ENCODE measurements at regions not wholly inside any gene's neighbourhood (a gene's known extent, or its start where the extent isn't known, plus 50 kb on each side); places are given as distances from the start of the nearest gene placed in this dataset.

GRCh38 chr11:112396076-112396475 is 135.4 kb upstream of the PLET1 start:
- Histone ChIP-seq H3K27ac (no peak overlapping the region), H3K36me3 (no peaks in the 10 kb centered on the region), H3K4me1 (no peaks in the 10 kb centered on the region), H3K4me3 (no peak overlapping the region), H3K9me3 (no peaks in the 10 kb centered on the region), H3K27me3 (no peaks in the 10 kb centered on the region)
- intact Hi-C loops (cut with DNase I), result no loop called here
- WGBS, 4 donors, result 78 to 92% (median 84%) methylated on average over 2 of the region's 2 CpGs
- DNase-seq, result no peak
- no peak for TF ChIP-seq POLR2A (IDR thresholded peaks at IDR 0.05)
- TF ChIP-seq, protein P1, sequence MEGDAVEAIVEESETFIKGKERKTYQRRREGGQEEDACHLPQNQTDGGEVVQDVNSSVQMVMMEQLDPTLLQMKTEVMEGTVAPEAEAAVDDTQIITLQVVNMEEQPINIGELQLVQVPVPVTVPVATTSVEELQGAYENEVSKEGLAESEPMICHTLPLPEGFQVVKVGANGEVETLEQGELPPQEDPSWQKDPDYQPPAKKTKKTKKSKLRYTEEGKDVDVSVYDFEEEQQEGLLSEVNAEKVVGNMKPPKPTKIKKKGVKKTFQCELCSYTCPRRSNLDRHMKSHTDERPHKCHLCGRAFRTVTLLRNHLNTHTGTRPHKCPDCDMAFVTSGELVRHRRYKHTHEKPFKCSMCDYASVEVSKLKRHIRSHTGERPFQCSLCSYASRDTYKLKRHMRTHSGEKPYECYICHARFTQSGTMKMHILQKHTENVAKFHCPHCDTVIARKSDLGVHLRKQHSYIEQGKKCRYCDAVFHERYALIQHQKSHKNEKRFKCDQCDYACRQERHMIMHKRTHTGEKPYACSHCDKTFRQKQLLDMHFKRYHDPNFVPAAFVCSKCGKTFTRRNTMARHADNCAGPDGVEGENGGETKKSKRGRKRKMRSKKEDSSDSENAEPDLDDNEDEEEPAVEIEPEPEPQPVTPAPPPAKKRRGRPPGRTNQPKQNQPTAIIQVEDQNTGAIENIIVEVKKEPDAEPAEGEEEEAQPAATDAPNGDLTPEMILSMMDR (IDR thresholded peaks at IDR 0.05), result no peak
- ATAC-seq, result no peak

DNA sequence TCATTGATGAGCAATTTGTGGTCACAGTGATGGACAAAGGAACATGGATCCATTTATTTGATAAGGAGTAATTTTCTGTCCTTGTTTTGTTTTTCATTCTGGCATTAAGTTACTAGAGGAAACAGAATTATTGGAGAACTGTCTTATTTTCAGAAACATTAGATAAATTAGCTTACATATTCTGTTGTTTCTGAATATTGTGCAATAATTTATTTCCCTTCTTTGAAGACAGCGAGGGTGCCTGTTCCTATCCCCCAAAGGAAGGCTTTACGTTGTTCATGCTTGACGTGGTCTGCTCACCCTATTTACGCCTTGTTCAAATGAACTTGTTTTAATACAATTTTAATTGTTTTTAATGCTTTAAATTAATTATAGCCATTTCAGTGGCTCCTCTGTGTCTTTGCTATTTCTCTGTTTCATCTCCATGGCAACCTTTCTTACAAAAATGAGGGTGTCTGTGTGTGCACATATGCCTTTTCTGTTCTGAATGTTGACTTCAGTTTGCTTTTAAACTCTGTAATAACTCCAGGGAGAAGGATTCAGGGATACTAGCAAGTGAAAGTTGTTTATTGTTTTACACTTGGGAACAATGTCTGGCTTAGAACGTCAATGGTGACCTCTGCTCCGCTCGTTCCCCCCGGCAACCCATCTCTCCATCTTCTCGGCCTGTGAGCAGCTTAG is 138.3 kb upstream of the PLET1 start:
- no peaks in the 10 kb centered on the region for H3K36me3 ChIP-seq
- 80 to 84% (median 81%) methylated on average over 9 of the region's 9 CpGs for WGBS, 4 donors
- ATAC-seq, result no peak
- TF ChIP-seq POLR2A (IDR thresholded peaks at IDR 0.05), result no peak
- TF ChIP-seq, protein P1 (IDR thresholded peaks at IDR 0.05), result no peak
- intact Hi-C loops (cut with DNase I), result no loop called here
- no peak for DNase-seq
- H3K27ac ChIP-seq, result no peak overlapping the region
- H3K27me3 ChIP-seq, result no peaks in the 10 kb centered on the region
- H3K4me3 ChIP-seq, result no peak overlapping the region
- H3K9me3 ChIP-seq, result no peaks in the 10 kb centered on the region
- no peaks in the 10 kb centered on the region for H3K4me1 ChIP-seq

DNA sequence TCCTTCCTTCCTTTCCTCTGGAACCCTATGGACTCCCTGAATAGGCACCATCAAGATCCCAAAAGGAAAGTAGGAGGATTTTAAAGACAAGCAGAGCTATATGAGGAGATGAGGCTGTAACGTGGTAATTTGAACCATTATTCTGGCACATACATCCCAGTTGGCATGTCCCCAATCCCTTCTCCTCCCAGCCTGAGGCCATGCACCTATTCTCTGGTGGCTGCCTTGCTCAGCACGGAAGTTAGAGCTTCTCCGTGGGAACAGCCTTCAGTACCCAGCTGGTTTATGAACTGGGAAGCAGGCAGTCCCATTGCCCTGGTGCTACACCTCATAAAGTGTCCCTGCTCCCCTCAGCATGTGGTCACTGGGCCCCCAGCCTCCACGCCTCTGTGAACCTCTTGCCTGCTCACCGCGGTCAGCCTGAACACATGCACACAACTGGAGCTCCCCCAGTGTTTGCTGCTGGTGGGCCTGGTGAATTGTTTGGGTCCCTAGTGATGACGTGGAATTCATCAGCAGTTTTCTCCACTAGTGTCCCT is 139.9 kb upstream of the PLET1 start:
- no peak overlapping the region for H3K4me3 ChIP-seq
- ATAC-seq, result no peak
- no peaks in the 10 kb centered on the region for H3K27me3 ChIP-seq
- DNase-seq, result no peak
- H3K9me3 ChIP-seq, result no peaks in the 10 kb centered on the region
- intact Hi-C loops (cut with DNase I), result loop anchor here in 1 of 10 donors (10.0 kb wide), 1 partner anchor 64 kb away; no protein-coding TSS in a partner anchor
- H3K4me1 ChIP-seq, result no peaks in the 10 kb centered on the region
- TF ChIP-seq, protein P1 (IDR thresholded peaks at IDR 0.05), result no peak
- TF ChIP-seq POLR2A (IDR thresholded peaks at IDR 0.05), result no peak
- WGBS, 4 donors, result 51 to 73% (median 67%) methylated on average over 5 to 7 of the region's 7 CpGs
- no peak overlapping the region for H3K27ac ChIP-seq
- no peaks in the 10 kb centered on the region for H3K36me3 ChIP-seq

- DNase-seq, result no peak
- Histone ChIP-seq H3K4me1 (no peaks in the 10 kb centered on the region), H3K4me3 (no peak overlapping the region), H3K9me3 (no peaks in the 10 kb centered on the region), H3K27me3 (no peaks in the 10 kb centered on the region), H3K36me3 (no peaks in the 10 kb centered on the region), H3K27ac (no peak overlapping the region)
- no peak for TF ChIP-seq POLR2A (IDR thresholded peaks at IDR 0.05)
- TF ChIP-seq, protein P1 (IDR thresholded peaks at IDR 0.05), result no peak
- ATAC-seq, result no peak
- intact Hi-C loops (cut with DNase I), result loop anchor here in 1 of 10 donors (10.0 kb wide), 1 partner anchor 64 kb away; no protein-coding TSS in a partner anchor
- 75 to 80% (median 77%) methylated on average over 7 of the region's 7 CpGs for WGBS, 4 donors
Observed at GRCh38 chr11:112401036-112401769, 140.5 kb upstream of the PLET1 start.
